ENCODE measurements at regions not wholly inside any gene's neighbourhood (a gene's known extent, or its start where the extent isn't known, plus 50 kb on each side); places are given as distances from the start of the nearest gene placed in this dataset.

DNA sequence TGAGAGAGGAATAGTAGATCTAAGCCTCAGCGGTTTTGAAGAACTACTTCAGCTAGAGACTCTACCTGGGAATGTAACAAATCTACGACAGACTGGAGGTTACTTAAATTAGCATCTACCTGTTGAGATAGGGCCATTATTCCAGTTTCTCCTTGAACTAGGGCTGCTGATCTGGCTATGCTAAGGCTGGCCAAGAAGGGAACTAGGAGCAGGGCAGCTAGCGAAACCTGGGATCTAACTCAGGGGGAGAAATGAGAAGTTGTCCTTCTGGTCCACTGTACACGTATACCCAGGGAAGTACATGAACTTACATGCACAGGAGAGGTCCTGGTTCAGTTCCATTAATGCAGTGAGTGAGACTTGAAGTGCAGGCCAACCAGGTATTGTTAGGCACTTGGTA is 156.7 kb downstream of the TRIM27 start:
- TF ChIP-seq CTCF (IDR thresholded peaks at IDR 0.05): no peak
- TF ChIP-seq EP300 (IDR thresholded peaks at IDR 0.05): no peak
- TF ChIP-seq POLR2AphosphoS5 (IDR thresholded peaks at IDR 0.05): no peak
- no peak for TF ChIP-seq POLR2A (IDR thresholded peaks at IDR 0.05)
- intact Hi-C loops (cut with DNase I; ENCODE audit: low total_unique reads): no loop called here
- no peak for DNase-seq
- 15 to 29% (median 21%) methylated on average over 4 of the region's 4 CpGs for WGBS, 5 donors
- Histone ChIP-seq H3K4me1 (peaks cover 0 to 6% (median 0%) of the 10 kb centered on the region in 4 donors), H3K27ac (no peak overlapping the region), H3K9me3 (peaks cover 0 to 31% (median 19%) of the 10 kb centered on the region in 4 donors), H3K36me3 (no peaks in the 10 kb centered on the region), H3K4me3 (no peak overlapping the region), H3K27me3 (peaks cover 11 to 100% (median 84%) of the 10 kb centered on the region in 3 donors)

DNA sequence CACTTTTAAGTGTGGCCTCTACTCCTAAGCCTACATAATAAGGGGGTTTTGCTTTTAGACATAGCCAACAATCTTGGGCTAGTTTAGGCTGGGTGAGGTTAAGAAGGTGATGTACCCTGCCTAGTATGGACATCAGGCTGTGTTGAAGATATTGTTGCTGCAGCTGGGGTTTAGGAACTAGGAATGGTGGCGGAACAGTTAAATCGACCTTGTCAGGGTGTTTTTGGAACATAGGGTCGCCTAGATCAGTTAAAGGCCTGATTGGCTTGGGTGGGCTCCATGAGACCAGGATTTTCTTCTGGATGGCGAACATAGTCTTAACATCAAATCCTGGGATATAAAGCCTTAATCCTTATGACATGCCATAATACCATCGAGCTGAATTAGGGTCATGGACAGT is 156.1 kb downstream of the TRIM27 start:
- peaks cover 0 to 6% (median 0%) of the 10 kb centered on the region in 4 donors for H3K4me1 ChIP-seq
- DNase-seq: no peak
- H3K27me3 ChIP-seq: peaks cover 12 to 100% (median 89%) of the 10 kb centered on the region in 3 donors
- no peak for TF ChIP-seq EP300 (IDR thresholded peaks at IDR 0.05)
- no peak for TF ChIP-seq CTCF (IDR thresholded peaks at IDR 0.05)
- TF ChIP-seq POLR2AphosphoS5 (IDR thresholded peaks at IDR 0.05): no peak
- no peak for TF ChIP-seq POLR2A (IDR thresholded peaks at IDR 0.05)
- 35 to 49% (median 42%) methylated on average over 5 of the region's 5 CpGs for WGBS, 5 donors
- intact Hi-C loops (cut with DNase I; ENCODE audit: low total_unique reads): no loop called here
- H3K27ac ChIP-seq: no peak overlapping the region
- no peaks in the 10 kb centered on the region for H3K36me3 ChIP-seq
- H3K9me3 ChIP-seq: peaks cover 0 to 31% (median 19%) of the 10 kb centered on the region in 4 donors
- no peak overlapping the region for H3K4me3 ChIP-seq

DNA sequence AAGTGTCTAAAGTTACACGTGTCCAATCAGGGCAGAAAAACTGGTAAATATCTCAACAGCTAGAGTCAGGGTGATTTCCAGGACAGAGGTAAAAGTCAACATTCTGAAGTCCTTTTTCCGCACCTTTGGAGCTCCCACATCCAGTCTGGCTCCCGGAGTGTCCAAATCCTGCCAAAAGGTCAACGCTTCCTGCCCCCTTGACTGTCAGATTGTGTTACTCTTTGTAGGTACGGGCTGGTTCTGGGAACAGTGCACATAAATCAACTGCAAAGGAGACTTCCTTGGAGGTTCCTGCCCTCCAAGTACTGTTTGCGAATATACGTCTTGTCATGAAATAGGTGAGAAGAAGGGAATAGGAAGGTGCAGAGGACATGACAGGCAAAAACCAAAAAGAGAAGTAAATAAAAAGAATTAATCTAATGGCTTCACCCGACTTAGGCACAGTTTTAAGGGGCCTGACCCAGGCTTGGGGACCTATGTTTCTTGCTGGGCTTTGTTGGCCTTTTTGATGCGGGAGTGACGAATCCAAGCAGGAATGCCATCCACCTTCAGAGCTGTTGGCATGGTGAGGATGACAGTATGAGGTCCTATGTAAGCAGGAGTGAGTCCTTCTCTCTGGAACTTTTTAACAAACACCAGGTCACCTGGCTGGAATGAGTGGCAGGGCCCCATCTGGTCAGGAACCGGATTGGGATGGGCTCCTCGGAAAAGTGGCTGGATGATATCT is 155.4 kb downstream of the TRIM27 start:
- no peak for TF ChIP-seq POLR2A (IDR thresholded peaks at IDR 0.05)
- TF ChIP-seq POLR2AphosphoS5 (IDR thresholded peaks at IDR 0.05): no peak
- TF ChIP-seq CTCF (IDR thresholded peaks at IDR 0.05): no peak
- no peak for TF ChIP-seq EP300 (IDR thresholded peaks at IDR 0.05)
- DNase-seq: no peak
- Histone ChIP-seq H3K27ac (no peak overlapping the region), H3K9me3 (peaks cover 0 to 29% (median 17%) of the 10 kb centered on the region in 4 donors), H3K36me3 (no peaks in the 10 kb centered on the region), H3K4me3 (no peak overlapping the region), H3K4me1 (peaks cover 0 to 10% (median 0%) of the 10 kb centered on the region in 4 donors), H3K27me3 (peaks cover 16 to 100% (median 96%) of the 10 kb centered on the region in 3 donors)
- 24 to 30% (median 26%) methylated on average over 12 of the region's 12 CpGs for WGBS, 5 donors
- intact Hi-C loops (cut with DNase I; ENCODE audit: low total_unique reads): no loop called here

DNA sequence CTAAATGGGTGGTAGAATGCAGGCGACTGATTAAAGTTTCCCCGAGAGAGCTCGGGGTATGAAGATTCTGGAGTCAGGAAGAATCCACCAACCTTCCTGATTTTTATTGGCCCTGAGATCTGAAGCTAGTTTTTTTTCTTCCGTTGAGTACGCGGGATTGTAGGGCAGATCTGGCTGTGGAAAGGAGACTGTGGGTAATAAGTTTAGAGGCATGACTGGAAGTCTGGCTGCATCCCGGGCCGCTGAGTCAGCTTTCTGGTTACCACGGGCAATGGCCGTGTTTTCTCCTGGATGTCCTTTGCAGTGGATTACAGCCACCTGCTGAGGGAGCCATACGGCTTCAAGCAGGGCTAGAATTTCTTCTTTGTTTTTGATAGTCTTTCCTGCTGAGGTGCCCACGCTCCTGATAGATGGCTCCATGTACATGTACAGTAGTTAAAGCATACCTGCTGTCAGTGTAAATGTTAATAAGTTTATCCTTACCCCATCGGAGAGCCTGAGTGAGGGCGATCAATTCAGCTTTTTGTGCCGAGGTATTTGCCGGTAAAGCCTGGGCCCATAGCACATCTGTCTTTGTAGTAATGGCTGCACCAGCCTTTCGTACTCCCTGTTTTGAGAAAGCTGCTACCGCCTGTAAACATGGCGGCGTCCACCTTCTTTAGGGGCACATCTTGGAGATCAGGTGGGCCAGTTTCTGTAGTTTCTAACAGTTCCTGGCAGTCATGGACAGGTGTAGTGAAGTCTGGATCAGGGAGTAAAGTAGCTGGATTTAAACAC is 154.0 kb downstream of the TRIM27 start:
- no peaks in the 10 kb centered on the region for H3K36me3 ChIP-seq
- H3K4me3 ChIP-seq: no peak overlapping the region
- no peak overlapping the region for H3K27ac ChIP-seq
- TF ChIP-seq CTCF (IDR thresholded peaks at IDR 0.05) (no peak), EP300 (IDR thresholded peaks at IDR 0.05) (no peak), POLR2AphosphoS5 (IDR thresholded peaks at IDR 0.05) (no peak), POLR2A (IDR thresholded peaks at IDR 0.05) (no peak)
- peaks cover 16 to 100% (median 96%) of the 10 kb centered on the region in 3 donors for H3K27me3 ChIP-seq
- 11 to 15% (median 12%) methylated on average over 20 of the region's 20 CpGs for WGBS, 5 donors
- intact Hi-C loops (cut with DNase I; ENCODE audit: low total_unique reads): no loop called here
- DNase-seq: no peak
- H3K4me1 ChIP-seq: peaks cover 0 to 13% (median 0%) of the 10 kb centered on the region in 4 donors
- H3K9me3 ChIP-seq: peaks cover 0 to 26% (median 8%) of the 10 kb centered on the region in 4 donors

Measured in stomach (tissue), 8 donors.